Spleen (tissue), 7 donors: ENCODE measurements at regions not wholly inside any gene's neighbourhood (a gene's known extent, or its start where the extent isn't known, plus 50 kb on each side); places are given as distances from the start of the nearest gene placed in this dataset.

Source experiments
- CTCF ChIP-seq, 11 experiments: fragments of 200-600 bp in 7 of 11; fragments of 450-650 bp in 4 of 11; sonication (generic) in 4 of 11; IDR thresholded peaks in 8 of 11; conservative IDR thresholded peaks in 3 of 11; 1 replicate in 7 of 11; 2 replicates in 4 of 11; pipeline versions ENCODE4 v1.4.0 to v1.8.0; 2016 to 2021; ENCODE audit warnings: antibody characterized with exemption in 11 of 11, inconsistent platforms in 4 of 11, mild to moderate bottlenecking in 1 of 11
- POLR2AphosphoS5 ChIP-seq, 3 donors: sonication (generic); formaldehyde crosslinking; IDR thresholded peaks; one replicate each; pipeline ENCODE4 v1.5.1; 2017; ENCODE audit warnings: antibody characterized with exemption in 3 of 3
- donor health status: DM: no; HTN: no; CAD: no; lungs with moderate emphysema.
- donor health status: DM: no; HTN: no; CAD: no.
- donor health status: DM: no; HTN: no; CAD: no.

- TF ChIP-seq POLR2AphosphoS5 (IDR thresholded peaks at IDR 0.05) (no peak), CTCF (IDR thresholded peaks at IDR 0.05 in 8 of 11, conservative IDR thresholded peaks at IDR 0.05 in 3 of 11) (no peak)
Observed at GRCh38 chr2:204298404-204298803, 246.9 kb upstream of the PARD3B start.
